ENCODE measurements at regions not wholly inside any gene's neighbourhood (a gene's known extent, or its start where the extent isn't known, plus 50 kb on each side); places are given as distances from the start of the nearest gene placed in this dataset.

DNA sequence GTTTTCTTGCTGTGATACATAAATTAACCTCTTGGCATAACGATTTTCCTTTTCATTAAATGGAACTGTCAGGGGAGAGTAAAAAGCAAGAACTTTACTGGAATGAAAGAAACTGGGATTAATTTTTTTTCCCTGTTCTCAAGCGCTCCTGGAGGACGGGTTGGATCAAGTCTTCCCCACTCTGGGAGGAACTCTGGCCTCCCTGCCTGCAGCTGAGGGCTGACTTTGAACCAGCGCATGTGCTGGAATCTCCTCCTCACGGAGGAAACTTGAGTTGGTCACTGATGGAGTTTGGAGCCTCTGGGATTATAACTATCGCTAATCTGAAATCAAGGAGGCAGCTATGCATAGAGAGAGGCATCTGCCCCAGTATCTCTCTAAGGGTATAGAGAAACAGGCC lies 406.4 kb upstream of the TMEM132C start:
- intact Hi-C loops (cut with DNase I) = no loop called here
- H3K27me3 ChIP-seq = no peaks in the 10 kb centered on the region

DNA sequence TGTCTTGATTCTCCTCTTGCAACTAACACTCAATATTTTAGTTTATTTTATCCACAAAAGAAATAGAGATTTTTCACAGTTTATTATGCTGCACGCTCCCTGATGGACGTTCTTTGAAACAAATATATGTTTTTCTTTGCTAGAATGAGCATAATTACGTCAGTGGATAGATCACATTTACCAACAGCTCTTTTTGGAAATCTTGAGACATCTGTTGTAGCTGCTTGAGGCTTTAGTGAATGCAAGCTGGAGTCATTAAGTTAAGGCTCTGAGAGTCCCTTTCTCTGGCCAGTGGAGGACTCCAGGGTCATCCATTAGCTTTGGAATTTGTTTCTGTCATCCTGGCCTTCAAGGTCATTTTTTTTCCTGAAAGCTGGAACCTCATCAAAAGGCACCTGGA lies 405.6 kb upstream of the TMEM132C start:
- TF ChIP-seq CTCF (IDR thresholded peaks at IDR 0.05) = no peak
- H3K36me3 ChIP-seq = no peaks in the 10 kb centered on the region
- no peaks in the 10 kb centered on the region for H3K4me1 ChIP-seq
- DNase-seq (no peak), ATAC-seq (no peak)
- intact Hi-C loops (cut with DNase I) = no loop called here
- no peak overlapping the region for H3K27ac ChIP-seq
- H3K4me3 ChIP-seq = no peak overlapping the region
- no peaks in the 10 kb centered on the region for H3K27me3 ChIP-seq
- H3K9me3 ChIP-seq = no peaks in the 10 kb centered on the region

More for the DNA sequence above, 406.4 kb upstream of the TMEM132C start:
- Histone ChIP-seq H3K4me1 (no peaks in the 10 kb centered on the region), H3K27ac (no peak overlapping the region), H3K36me3 (no peaks in the 10 kb centered on the region), H3K9me3 (no peaks in the 10 kb centered on the region), H3K4me3 (no peak overlapping the region)
- DNase-seq = no peak
- no peak for ATAC-seq
- TF ChIP-seq CTCF (IDR thresholded peaks at IDR 0.05) = no peak

- Histone ChIP-seq H3K36me3 (no peaks in the 10 kb centered on the region), H3K27ac (no peak overlapping the region), H3K9me3 (no peaks in the 10 kb centered on the region), H3K27me3 (no peaks in the 10 kb centered on the region), H3K4me1 (no peaks in the 10 kb centered on the region), H3K4me3 (no peak overlapping the region)
- intact Hi-C loops (cut with DNase I) = no loop called here
- ATAC-seq (no peak), DNase-seq (no peak)
- TF ChIP-seq CTCF (IDR thresholded peaks at IDR 0.05) = no peak
Measured at GRCh38 chr12:127873306-127873705, 393.7 kb upstream of the TMEM132C start.

DNA sequence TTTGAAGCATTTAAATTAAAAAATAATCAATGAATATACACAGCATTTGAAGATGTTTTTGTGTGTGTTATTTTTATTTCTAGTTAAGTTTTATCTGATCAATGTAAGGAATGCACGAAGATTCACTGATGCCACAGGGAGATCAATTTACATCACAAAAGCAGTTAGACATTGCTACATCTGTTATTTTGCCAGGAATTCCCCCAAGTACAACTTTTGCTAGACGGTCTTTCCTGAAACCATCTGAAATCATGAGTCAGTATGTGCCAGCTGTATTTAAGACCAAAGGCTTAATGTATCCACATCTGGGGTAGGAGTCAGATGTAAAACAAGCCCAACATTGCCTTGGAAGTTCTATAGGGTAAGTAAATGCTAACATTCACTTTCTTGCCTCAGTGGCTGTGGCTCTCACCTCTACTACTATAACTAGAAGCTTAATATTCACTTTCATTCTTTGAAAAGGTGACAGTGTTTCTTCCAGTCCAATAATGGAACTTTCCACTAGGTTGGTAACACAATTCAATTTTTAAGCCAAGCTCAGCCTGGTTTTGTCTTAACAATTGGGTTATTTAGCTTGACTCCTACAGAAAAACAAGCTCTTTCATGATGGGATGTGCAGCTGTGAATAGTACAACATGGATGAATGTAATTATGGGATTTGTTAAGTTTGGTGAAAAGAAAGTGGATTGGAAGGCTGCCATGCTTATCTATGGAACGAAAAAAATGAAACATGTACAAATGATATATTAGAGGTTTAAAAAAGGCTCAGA lies 385.4 kb upstream of the TMEM132C start:
- DNase-seq = no peak
- Histone ChIP-seq H3K36me3 (no peaks in the 10 kb centered on the region), H3K27me3 (no peaks in the 10 kb centered on the region), H3K9me3 (no peaks in the 10 kb centered on the region), H3K4me1 (no peaks in the 10 kb centered on the region), H3K27ac (no peak overlapping the region), H3K4me3 (no peak overlapping the region)
- TF ChIP-seq CTCF (IDR thresholded peaks at IDR 0.05) = no peak
- ATAC-seq = no peak
- intact Hi-C loops (cut with DNase I) = no loop called here

- Histone ChIP-seq H3K9me3 (no peaks in the 10 kb centered on the region), H3K36me3 (no peaks in the 10 kb centered on the region), H3K27me3 (no peaks in the 10 kb centered on the region), H3K4me1 (no peaks in the 10 kb centered on the region), H3K4me3 (no peak overlapping the region), H3K27ac (no peak overlapping the region)
- DNase-seq (no peak), ATAC-seq (no peak)
- TF ChIP-seq CTCF (IDR thresholded peaks at IDR 0.05) = no peak
- intact Hi-C loops (cut with DNase I) = no loop called here
Measured at GRCh38 chr12:127883013-127883412, 384.0 kb upstream of the TMEM132C start.

All from upper lobe of right lung (tissue), 1 donor.